Pancreas (tissue), 10 donors: ENCODE measurements at regions not wholly inside any gene's neighbourhood (a gene's known extent, or its start where the extent isn't known, plus 50 kb on each side); places are given as distances from the start of the nearest gene placed in this dataset.
A peak's percentile ranks its signal among the peaks of the same experiment; 100 is the strongest.

ENCODE experiments used
- ATAC-seq, 4 donors: fragments of 200-7000 bp; cut with Tn5 transposase; one replicate each; pipeline versions ENCODE4 v1.8.0 to v1.9.1; 2020; ENCODE audit warnings: mild to moderate bottlenecking in 4 of 4, moderate library complexity in 4 of 4
- DNase-seq, 6 donors: peaks; one replicate each; pipeline ENCODE4 v3.0.0-alpha.2; 2020
- FAIRE-seq: peaks from 2 replicates; lab custom pipeline; 2012; peaks lifted over from hg19 to GRCh38; lab: Jason Lieb, UNC
- H3K27ac ChIP-seq, 4 donors: fragments of 200-600 bp; sonication (generic); 1 replicate in 3 of 4; 2 replicates in 1 of 4; pipeline versions ENCODE4 v1.5.0 to v1.8.0; 2020
- H3K27me3 ChIP-seq, 4 donors: fragments of 200-600 bp; one replicate each; pipeline ENCODE4 v1.8.0; 2021
- H3K36me3 ChIP-seq, 3 donors: fragments of 200-600 bp; sonication (generic) in 1 of 3; one replicate each; pipeline versions ENCODE4 v1.5.0 to v1.8.0; 2020 to 2021
- H3K4me1 ChIP-seq, 3 donors: fragments of 200-600 bp; one replicate each; pipeline ENCODE4 v1.8.0; 2021
- H3K4me3 ChIP-seq, 4 donors: fragments of 200-600 bp; sonication (generic) in 2 of 4; one replicate each; pipeline versions ENCODE4 v1.5.0 to v1.8.0; 2020 to 2021
- H3K9me3 ChIP-seq, 4 donors: fragments of 200-600 bp; one replicate each; pipeline ENCODE4 v1.8.0; 2021
- CTCF ChIP-seq, 4 donors: fragments of 200-600 bp; sonication (generic) in 3 of 4; IDR thresholded peaks; one replicate each; pipeline versions ENCODE4 v1.5.0 to v1.8.0; 2021; ENCODE audit warnings: antibody characterized with exemption in 4 of 4
- WGBS, 2 donors: extraction: QIAGEN DNeasy Blood & Tissue Kit; methylation state at CpG; one replicate each; pipeline ENCODE4 v1.1.7; 2013; 5-methylcytosine and 5-hydroxymethylcytosine counted together
- intact Hi-C, 3 donors: fragments of 100-400 bp; cut with DNase I; formaldehyde crosslinking; loops; one replicate each; pipeline versions ENCODE4 v1.11.1 to v1.14.2; 2022
- donor health status: healthy with polysubstance abuse.
- donor health status: DM: no; HTN: no; CAD: no; lungs with moderate emphysema.
- donor health status: DM: no; HTN: no; CAD: no.
- donor health status: control.
- donor health status: control.
- donor health status: Bipolar disorder and iron deficiency.
- donor health status: DM: yes; HTN: yes; CAD: no.
- donor health status: DM: no; HTN: no; CAD: no.
- donor health status: DM: no; HTN: no; CAD: no.
- donor health status: DM: yes; HTN: yes; CAD: no.

- WGBS, 2 donors = 29 to 34% methylated on average over 1 of the region's 1 CpG
- ATAC-seq (no peak), FAIRE-seq (no peak)
Measured at GRCh38 chr12:88994971-88995370, 357.3 kb downstream of the DUSP6 start.

DNA sequence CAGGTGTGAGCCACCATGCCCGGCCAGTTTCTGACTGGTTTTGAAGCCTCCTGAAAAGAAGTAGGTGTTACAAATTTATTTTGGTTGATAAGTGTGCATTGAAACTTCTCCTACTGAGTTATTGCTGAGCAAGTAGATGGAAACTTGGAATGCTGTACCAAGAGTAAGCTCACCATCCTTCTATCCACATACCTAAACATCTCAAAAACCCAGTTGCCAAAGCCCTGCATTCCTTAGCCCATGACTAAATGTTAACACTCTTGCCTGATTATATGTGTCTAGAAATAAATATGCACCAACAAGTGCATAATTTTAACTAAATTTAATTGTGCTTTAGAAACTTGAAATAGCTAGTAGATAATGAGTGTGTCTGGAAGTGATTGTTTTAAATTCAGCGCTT, 357.8 kb downstream of the DUSP6 start:
- FAIRE-seq (no peak), DNase-seq (no peak), ATAC-seq (no peak)
- Histone ChIP-seq H3K27ac (no peak overlapping the region), H3K4me3 (no peak overlapping the region), H3K27me3 (no peaks in the 10 kb centered on the region), H3K36me3 (no peaks in the 10 kb centered on the region), H3K9me3 (no peaks in the 10 kb centered on the region), H3K4me1 (no peaks in the 10 kb centered on the region)
- 87 to 94% methylated on average over 2 of the region's 2 CpGs for WGBS, 2 donors
- no peak for TF ChIP-seq CTCF (IDR thresholded peaks at IDR 0.05)
- intact Hi-C loops = loop anchor here in 1 of 3 donors (10.0 kb wide), 1 partner anchor 840 kb away; no protein-coding TSS in a partner anchor

More at GRCh38 chr12:88994971-88995370, 357.3 kb downstream of the DUSP6 start:
- no peak for DNase-seq
- TF ChIP-seq CTCF (IDR thresholded peaks at IDR 0.05) = no peak
- Histone ChIP-seq H3K27ac (no peak overlapping the region), H3K9me3 (no peaks in the 10 kb centered on the region), H3K4me3 (no peak overlapping the region), H3K27me3 (no peaks in the 10 kb centered on the region), H3K36me3 (no peaks in the 10 kb centered on the region), H3K4me1 (no peaks in the 10 kb centered on the region)
- intact Hi-C loops = loop anchor here in 1 of 3 donors (10.0 kb wide), 1 partner anchor 840 kb away; no protein-coding TSS in a partner anchor

GRCh38 chr12:88993651-88994050, 358.6 kb downstream of the DUSP6 start:
- DNase-seq (no peak), FAIRE-seq (peak; percentile 97), ATAC-seq (peak; percentile 40 to 83 (median 79))
- Histone ChIP-seq H3K27me3 (no peaks in the 10 kb centered on the region), H3K4me1 (no peaks in the 10 kb centered on the region), H3K4me3 (no peak overlapping the region), H3K36me3 (no peaks in the 10 kb centered on the region), H3K9me3 (no peaks in the 10 kb centered on the region), H3K27ac (no peak overlapping the region)
- intact Hi-C loops = loop anchor here in 1 of 3 donors (10.0 kb wide), 1 partner anchor 839 kb away; no protein-coding TSS in a partner anchor
- peak in 3 of 4 donors; percentile 28 to 61 (median 60) for TF ChIP-seq CTCF (IDR thresholded peaks at IDR 0.05)
- WGBS, 2 donors = 4 to 5% methylated on average over 3 of the region's 3 CpGs

- Histone ChIP-seq H3K27me3 (no peaks in the 10 kb centered on the region), H3K4me3 (no peak overlapping the region), H3K27ac (no peak overlapping the region), H3K9me3 (no peaks in the 10 kb centered on the region), H3K36me3 (no peaks in the 10 kb centered on the region), H3K4me1 (no peaks in the 10 kb centered on the region)
- ATAC-seq (no peak), DNase-seq (no peak), FAIRE-seq (no peak)
- TF ChIP-seq CTCF (IDR thresholded peaks at IDR 0.05) = no peak
- whole genome bisulfite sequencing, 2 donors = 32 to 34% methylated on average over 5 of the region's 5 CpGs
- intact Hi-C loops = no loop called here
Measured at GRCh38 chr12:88986056-88986455, 366.2 kb downstream of the DUSP6 start.

DNA sequence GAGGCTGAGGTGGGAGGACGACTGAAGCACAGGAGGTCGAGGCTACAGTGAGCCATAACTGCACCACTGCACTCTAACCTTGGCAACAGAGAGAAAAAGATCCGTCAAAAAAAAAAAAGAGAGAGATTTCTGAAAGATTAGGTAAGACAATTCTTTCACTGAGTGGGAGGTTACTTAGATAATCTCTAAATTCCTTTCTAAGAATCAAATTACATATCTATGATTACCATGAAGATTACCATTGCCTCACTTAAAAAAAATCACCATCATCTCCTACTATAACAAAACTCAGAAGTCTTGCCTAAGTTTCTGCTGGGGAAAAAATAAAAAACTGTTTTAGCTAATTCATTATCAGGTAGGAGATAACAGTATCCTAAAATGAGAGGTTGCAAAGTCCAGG, 366.7 kb downstream of the DUSP6 start:
- ATAC-seq = no peak
- intact Hi-C loops = no loop called here
- no peak overlapping the region for H3K27ac ChIP-seq
- H3K9me3 ChIP-seq = no peaks in the 10 kb centered on the region
- no peaks in the 10 kb centered on the region for H3K4me1 ChIP-seq
- TF ChIP-seq CTCF (IDR thresholded peaks at IDR 0.05) = no peak
- 69 to 73% methylated on average over 3 of the region's 3 CpGs for WGBS, 2 donors
- DNase-seq = no peak
- H3K4me3 ChIP-seq = no peak overlapping the region
- H3K27me3 ChIP-seq = no peaks in the 10 kb centered on the region
- H3K36me3 ChIP-seq = no peaks in the 10 kb centered on the region
- no peak for FAIRE-seq
